ENCODE measurements at regions not wholly inside any gene's neighbourhood (a gene's known extent, or its start where the extent isn't known, plus 50 kb on each side); places are given as distances from the start of the nearest gene placed in this dataset.

DNA sequence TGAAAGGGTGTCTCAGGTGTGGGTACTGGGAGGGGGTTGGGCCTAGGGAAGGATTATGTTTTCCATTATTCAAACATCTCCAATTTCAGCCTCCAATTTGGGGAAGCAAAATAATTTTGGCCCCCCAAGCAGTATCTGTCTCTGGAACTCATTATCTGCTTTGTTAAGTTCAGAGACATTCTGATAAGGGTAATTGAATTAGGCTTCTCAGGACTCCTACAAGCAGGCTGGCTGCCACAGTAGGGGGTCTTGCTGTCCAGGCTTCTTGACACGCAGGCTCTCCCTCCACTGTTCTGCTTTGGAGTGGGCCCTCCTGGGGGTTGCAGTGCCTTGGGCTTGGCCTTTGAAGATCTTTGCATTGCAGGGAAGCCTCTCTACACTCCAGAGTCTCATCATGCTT, 108.1 kb upstream of the SIX2 start (continued):
- TF ChIP-seq, protein P1, sequence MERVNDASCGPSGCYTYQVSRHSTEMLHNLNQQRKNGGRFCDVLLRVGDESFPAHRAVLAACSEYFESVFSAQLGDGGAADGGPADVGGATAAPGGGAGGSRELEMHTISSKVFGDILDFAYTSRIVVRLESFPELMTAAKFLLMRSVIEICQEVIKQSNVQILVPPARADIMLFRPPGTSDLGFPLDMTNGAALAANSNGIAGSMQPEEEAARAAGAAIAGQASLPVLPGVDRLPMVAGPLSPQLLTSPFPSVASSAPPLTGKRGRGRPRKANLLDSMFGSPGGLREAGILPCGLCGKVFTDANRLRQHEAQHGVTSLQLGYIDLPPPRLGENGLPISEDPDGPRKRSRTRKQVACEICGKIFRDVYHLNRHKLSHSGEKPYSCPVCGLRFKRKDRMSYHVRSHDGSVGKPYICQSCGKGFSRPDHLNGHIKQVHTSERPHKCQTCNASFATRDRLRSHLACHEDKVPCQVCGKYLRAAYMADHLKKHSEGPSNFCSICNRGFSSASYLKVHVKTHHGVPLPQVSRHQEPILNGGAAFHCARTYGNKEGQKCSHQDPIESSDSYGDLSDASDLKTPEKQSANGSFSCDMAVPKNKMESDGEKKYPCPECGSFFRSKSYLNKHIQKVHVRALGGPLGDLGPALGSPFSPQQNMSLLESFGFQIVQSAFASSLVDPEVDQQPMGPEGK (tag by site-specific recombination; IDR thresholded peaks at IDR 0.05) = peak; percentile 77
- TF ChIP-seq OVOL3 (tag by site-specific recombination; IDR thresholded peaks at IDR 0.05) (no peak), SP7 (tag by site-specific recombination; IDR thresholded peaks at IDR 0.05) (peak; percentile 44; the same call in 1 of the 2 replicates), OSR2 (tag by site-specific recombination; IDR thresholded peaks at IDR 0.05) (peak; percentile 74), KLF8 (tag by site-specific recombination; IDR thresholded peaks at IDR 0.05) (peak; percentile 47; the same call in 1 of the 2 replicates), ZXDB (tag by site-specific recombination; IDR thresholded peaks at IDR 0.05) (peak; percentile 59), BCL11A (tag by site-specific recombination; IDR thresholded peaks at IDR 0.05; ENCODE audit: low read depth) (peak; percentile 9; the same call in 1 of the 2 replicates), ZFP69B (tag by site-specific recombination; IDR thresholded peaks at IDR 0.05) (peak; percentile 88), ZNF571 (tag by site-specific recombination; IDR thresholded peaks at IDR 0.05) (no peak), TCF7L2 (IDR thresholded peaks at IDR 0.05; ENCODE audit: borderline replicate concordance, low read depth, low read length) (peak; percentile 83), ZEB2 (tag by site-specific recombination; IDR thresholded peaks at IDR 0.05) (peak; percentile 38; the same call in 1 of the 2 replicates), IKZF3 (tag by site-specific recombination; IDR thresholded peaks at IDR 0.05) (peak; percentile 43; the same call in 1 of the 2 replicates), ZBTB21 (tag by site-specific recombination; IDR thresholded peaks at IDR 0.05) (0 out of 2 replicates have a peak, but pooled peaks have one; percentile 10), ZNF558 (tag by site-specific recombination; IDR thresholded peaks at IDR 0.05) (0 out of 2 replicates have a peak, but pooled peaks have one; percentile 36), ZNF843 (tag by site-specific recombination; IDR thresholded peaks at IDR 0.05) (0 out of 2 replicates have a peak, but pooled peaks have one; percentile 77), ZNF335 (tag by site-specific recombination; conservative IDR thresholded peaks at IDR 0.05) (0 out of 2 replicates have a peak, but pooled peaks have one; percentile 11)
- TF ChIP-seq, protein P2, sequence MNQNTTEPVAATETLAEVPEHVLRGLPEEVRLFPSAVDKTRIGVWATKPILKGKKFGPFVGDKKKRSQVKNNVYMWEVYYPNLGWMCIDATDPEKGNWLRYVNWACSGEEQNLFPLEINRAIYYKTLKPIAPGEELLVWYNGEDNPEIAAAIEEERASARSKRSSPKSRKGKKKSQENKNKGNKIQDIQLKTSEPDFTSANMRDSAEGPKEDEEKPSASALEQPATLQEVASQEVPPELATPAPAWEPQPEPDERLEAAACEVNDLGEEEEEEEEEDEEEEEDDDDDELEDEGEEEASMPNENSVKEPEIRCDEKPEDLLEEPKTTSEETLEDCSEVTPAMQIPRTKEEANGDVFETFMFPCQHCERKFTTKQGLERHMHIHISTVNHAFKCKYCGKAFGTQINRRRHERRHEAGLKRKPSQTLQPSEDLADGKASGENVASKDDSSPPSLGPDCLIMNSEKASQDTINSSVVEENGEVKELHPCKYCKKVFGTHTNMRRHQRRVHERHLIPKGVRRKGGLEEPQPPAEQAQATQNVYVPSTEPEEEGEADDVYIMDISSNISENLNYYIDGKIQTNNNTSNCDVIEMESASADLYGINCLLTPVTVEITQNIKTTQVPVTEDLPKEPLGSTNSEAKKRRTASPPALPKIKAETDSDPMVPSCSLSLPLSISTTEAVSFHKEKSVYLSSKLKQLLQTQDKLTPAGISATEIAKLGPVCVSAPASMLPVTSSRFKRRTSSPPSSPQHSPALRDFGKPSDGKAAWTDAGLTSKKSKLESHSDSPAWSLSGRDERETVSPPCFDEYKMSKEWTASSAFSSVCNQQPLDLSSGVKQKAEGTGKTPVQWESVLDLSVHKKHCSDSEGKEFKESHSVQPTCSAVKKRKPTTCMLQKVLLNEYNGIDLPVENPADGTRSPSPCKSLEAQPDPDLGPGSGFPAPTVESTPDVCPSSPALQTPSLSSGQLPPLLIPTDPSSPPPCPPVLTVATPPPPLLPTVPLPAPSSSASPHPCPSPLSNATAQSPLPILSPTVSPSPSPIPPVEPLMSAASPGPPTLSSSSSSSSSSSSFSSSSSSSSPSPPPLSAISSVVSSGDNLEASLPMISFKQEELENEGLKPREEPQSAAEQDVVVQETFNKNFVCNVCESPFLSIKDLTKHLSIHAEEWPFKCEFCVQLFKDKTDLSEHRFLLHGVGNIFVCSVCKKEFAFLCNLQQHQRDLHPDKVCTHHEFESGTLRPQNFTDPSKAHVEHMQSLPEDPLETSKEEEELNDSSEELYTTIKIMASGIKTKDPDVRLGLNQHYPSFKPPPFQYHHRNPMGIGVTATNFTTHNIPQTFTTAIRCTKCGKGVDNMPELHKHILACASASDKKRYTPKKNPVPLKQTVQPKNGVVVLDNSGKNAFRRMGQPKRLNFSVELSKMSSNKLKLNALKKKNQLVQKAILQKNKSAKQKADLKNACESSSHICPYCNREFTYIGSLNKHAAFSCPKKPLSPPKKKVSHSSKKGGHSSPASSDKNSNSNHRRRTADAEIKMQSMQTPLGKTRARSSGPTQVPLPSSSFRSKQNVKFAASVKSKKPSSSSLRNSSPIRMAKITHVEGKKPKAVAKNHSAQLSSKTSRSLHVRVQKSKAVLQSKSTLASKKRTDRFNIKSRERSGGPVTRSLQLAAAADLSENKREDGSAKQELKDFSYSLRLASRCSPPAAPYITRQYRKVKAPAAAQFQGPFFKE (tag by site-specific recombination; IDR thresholded peaks at IDR 0.05; ENCODE audit: borderline replicate concordance) = no peak
- TF ChIP-seq, protein P3, sequence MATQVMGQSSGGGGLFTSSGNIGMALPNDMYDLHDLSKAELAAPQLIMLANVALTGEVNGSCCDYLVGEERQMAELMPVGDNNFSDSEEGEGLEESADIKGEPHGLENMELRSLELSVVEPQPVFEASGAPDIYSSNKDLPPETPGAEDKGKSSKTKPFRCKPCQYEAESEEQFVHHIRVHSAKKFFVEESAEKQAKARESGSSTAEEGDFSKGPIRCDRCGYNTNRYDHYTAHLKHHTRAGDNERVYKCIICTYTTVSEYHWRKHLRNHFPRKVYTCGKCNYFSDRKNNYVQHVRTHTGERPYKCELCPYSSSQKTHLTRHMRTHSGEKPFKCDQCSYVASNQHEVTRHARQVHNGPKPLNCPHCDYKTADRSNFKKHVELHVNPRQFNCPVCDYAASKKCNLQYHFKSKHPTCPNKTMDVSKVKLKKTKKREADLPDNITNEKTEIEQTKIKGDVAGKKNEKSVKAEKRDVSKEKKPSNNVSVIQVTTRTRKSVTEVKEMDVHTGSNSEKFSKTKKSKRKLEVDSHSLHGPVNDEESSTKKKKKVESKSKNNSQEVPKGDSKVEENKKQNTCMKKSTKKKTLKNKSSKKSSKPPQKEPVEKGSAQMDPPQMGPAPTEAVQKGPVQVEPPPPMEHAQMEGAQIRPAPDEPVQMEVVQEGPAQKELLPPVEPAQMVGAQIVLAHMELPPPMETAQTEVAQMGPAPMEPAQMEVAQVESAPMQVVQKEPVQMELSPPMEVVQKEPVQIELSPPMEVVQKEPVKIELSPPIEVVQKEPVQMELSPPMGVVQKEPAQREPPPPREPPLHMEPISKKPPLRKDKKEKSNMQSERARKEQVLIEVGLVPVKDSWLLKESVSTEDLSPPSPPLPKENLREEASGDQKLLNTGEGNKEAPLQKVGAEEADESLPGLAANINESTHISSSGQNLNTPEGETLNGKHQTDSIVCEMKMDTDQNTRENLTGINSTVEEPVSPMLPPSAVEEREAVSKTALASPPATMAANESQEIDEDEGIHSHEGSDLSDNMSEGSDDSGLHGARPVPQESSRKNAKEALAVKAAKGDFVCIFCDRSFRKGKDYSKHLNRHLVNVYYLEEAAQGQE (tag by site-specific recombination; IDR thresholded peaks at IDR 0.05) = peak; percentile 71; the same call in 1 of the 2 replicates
- TF ChIP-seq, protein P4, sequence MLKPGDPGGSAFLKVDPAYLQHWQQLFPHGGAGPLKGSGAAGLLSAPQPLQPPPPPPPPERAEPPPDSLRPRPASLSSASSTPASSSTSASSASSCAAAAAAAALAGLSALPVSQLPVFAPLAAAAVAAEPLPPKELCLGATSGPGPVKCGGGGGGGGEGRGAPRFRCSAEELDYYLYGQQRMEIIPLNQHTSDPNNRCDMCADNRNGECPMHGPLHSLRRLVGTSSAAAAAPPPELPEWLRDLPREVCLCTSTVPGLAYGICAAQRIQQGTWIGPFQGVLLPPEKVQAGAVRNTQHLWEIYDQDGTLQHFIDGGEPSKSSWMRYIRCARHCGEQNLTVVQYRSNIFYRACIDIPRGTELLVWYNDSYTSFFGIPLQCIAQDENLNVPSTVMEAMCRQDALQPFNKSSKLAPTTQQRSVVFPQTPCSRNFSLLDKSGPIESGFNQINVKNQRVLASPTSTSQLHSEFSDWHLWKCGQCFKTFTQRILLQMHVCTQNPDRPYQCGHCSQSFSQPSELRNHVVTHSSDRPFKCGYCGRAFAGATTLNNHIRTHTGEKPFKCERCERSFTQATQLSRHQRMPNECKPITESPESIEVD (tag by site-specific recombination; IDR thresholded peaks at IDR 0.05) = no peak
- TF ChIP-seq, protein P5, sequence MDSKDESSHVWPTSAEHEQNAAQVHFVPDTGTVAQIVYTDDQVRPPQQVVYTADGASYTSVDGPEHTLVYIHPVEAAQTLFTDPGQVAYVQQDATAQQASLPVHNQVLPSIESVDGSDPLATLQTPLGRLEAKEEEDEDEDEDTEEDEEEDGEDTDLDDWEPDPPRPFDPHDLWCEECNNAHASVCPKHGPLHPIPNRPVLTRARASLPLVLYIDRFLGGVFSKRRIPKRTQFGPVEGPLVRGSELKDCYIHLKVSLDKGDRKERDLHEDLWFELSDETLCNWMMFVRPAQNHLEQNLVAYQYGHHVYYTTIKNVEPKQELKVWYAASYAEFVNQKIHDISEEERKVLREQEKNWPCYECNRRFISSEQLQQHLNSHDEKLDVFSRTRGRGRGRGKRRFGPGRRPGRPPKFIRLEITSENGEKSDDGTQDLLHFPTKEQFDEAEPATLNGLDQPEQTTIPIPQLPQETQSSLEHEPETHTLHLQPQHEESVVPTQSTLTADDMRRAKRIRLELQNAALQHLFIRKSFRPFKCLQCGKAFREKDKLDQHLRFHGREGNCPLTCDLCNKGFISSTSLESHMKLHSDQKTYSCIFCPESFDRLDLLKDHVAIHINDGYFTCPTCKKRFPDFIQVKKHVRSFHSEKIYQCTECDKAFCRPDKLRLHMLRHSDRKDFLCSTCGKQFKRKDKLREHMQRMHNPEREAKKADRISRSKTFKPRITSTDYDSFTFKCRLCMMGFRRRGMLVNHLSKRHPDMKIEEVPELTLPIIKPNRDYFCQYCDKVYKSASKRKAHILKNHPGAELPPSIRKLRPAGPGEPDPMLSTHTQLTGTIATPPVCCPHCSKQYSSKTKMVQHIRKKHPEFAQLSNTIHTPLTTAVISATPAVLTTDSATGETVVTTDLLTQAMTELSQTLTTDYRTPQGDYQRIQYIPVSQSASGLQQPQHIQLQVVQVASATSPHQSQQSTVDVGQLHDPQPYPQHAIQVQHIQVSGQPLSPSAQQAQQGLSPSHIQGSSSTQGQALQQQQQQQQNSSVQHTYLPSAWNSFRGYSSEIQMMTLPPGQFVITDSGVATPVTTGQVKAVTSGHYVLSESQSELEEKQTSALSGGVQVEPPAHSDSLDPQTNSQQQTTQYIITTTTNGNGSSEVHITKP (tag by site-specific recombination; IDR thresholded peaks at IDR 0.05) = peak; percentile 73
- TF ChIP-seq, protein P6, sequence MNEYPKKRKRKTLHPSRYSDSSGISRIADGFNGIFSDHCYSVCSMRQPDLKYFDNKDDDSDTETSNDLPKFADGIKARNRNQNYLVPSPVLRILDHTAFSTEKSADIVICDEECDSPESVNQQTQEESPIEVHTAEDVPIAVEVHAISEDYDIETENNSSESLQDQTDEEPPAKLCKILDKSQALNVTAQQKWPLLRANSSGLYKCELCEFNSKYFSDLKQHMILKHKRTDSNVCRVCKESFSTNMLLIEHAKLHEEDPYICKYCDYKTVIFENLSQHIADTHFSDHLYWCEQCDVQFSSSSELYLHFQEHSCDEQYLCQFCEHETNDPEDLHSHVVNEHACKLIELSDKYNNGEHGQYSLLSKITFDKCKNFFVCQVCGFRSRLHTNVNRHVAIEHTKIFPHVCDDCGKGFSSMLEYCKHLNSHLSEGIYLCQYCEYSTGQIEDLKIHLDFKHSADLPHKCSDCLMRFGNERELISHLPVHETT (tag by site-specific recombination; IDR thresholded peaks at IDR 0.05) = peak; percentile 62; the same call in 1 of the 2 replicates
